HFFc6 (cell line): ENCODE measurements at regions not wholly inside any gene's neighbourhood (a gene's known extent, or its start where the extent isn't known, plus 50 kb on each side); places are given as distances from the start of the nearest gene placed in this dataset.
"Not testable (repeated sequence)": the region's sequence is repeated elsewhere in the genome, so short reads cannot be mapped to it uniquely, and the experiment has no call there.

Experiments used
- DNase-seq: peaks from one replicate; pipeline ENCODE4 v3.0.0-alpha.2; 2018
- H3K27ac Mint-ChIP-seq: 2 replicates; pipeline ENCODE4 v1.8.0; 2020; ENCODE audit warnings: mild to moderate bottlenecking, mixed read lengths
- H3K27me3 Mint-ChIP-seq: 2 replicates; pipeline ENCODE4 v1.8.0; 2021; ENCODE audit warnings: mild to moderate bottlenecking, moderate library complexity, mixed read lengths; ENCODE audit not compliant: insufficient read depth
- H3K36me3 Mint-ChIP-seq: 2 replicates; pipeline ENCODE4 v1.8.0; 2021; ENCODE audit warnings: low read depth, mixed read lengths
- H3K4me1 Mint-ChIP-seq: 2 replicates; pipeline ENCODE4 v1.8.0; 2020; ENCODE audit warnings: low read depth, mixed read lengths
- H3K4me3 Mint-ChIP-seq: 2 replicates; pipeline ENCODE4 v1.8.0; 2020; ENCODE audit warnings: mild to moderate bottlenecking, moderate library complexity, mixed read lengths
- H3K9me3 Mint-ChIP-seq: 2 replicates; pipeline ENCODE4 v1.8.0; 2020; ENCODE audit warnings: mild to moderate bottlenecking, mixed read lengths
- CTCF ChIP-seq: fragments of 200-600 bp; sonication (generic); IDR thresholded peaks from 2 replicates; pipeline ENCODE4 v1.5.0; 2021; ENCODE audit warnings: antibody characterized with exemption, mild to moderate bottlenecking

DNA sequence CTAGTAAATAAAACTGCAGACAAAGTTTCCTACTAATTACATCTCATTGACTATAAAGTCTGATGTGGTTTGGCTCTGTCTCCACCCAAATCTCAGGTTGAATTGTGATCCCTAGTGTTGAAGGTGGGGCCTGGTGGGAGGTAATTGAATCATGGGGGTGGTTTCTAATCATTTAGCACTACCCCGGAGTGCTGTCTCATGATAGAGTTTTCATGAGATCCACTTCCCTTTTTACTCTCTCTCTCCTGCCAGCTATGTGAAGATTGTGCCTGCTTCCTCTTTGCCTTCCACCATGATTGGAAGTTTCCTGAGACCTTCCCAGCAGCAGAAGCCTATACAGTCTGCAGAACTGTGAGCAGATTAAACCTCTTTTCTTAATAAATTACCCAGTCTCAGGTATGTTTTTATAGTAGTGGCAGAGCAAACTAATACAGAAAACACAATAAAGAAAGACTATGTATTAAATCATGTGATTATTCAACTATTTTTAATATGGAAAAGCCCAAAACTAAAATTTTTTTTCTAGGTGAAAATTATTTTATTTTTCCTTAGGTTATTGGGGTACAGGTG lies 232.1 kb downstream of the FZD1 start:
- Mint-ChIP-seq H3K27ac (no peak overlapping the region), H3K36me3 (no peaks in the 10 kb centered on the region), H3K4me3 (no peak overlapping the region), H3K9me3 (no peaks in the 10 kb centered on the region; the same call in 1 of the 2 replicates), H3K27me3 (peaks cover 1% of the 10 kb centered on the region; the same call in 1 of the 2 replicates), H3K4me1 (no peaks in the 10 kb centered on the region)
- no peak for TF ChIP-seq CTCF
- no peak for DNase-seq

- H3K4me3 Mint-ChIP-seq, H3K4me1 Mint-ChIP-seq, H3K27me3 Mint-ChIP-seq, H3K27ac Mint-ChIP-seq, DNase-seq, H3K9me3 Mint-ChIP-seq, H3K36me3 Mint-ChIP-seq: not testable (repeated sequence)
Observed at GRCh38 chr7:91497277-91497676, 233.0 kb downstream of the FZD1 start.

- no peak overlapping the region for H3K27ac Mint-ChIP-seq
- no peaks in the 10 kb centered on the region for H3K36me3 Mint-ChIP-seq
- H3K4me1 Mint-ChIP-seq, result no peaks in the 10 kb centered on the region
- TF ChIP-seq CTCF, result no peak
- H3K27me3 Mint-ChIP-seq, result no peaks in the 10 kb centered on the region
- DNase-seq, result no peak
- no peak overlapping the region for H3K4me3 Mint-ChIP-seq
- H3K9me3 Mint-ChIP-seq, result no peaks in the 10 kb centered on the region; the same call in 1 of the 2 replicates
Observed at GRCh38 chr7:91503934-91504555, 239.8 kb downstream of the FZD1 start.

DNA sequence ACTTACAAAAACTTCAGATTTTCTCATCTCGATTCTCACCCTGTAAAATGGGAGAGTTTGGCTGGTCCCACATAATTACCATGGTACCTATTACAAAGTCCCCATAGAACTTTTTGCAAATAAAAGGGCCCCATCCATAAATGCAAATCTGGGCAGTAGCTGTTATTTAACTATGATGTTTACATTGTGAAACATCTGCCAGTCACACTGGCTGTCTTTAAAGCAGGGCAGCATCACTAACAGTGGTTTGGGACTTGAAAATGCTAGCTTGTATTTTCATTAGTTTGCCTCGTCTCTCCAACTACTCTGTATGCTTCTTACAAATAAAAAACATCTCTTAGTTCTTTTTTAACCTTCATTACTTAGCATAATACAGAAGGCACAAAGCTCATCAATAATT lies 240.7 kb downstream of the FZD1 start:
- Mint-ChIP-seq H3K9me3 (no peaks in the 10 kb centered on the region; the same call in 1 of the 2 replicates), H3K4me3 (no peak overlapping the region), H3K27ac (no peak overlapping the region), H3K27me3 (no peaks in the 10 kb centered on the region), H3K4me1 (no peaks in the 10 kb centered on the region), H3K36me3 (no peaks in the 10 kb centered on the region)
- no peak for TF ChIP-seq CTCF
- DNase-seq, result no peak

DNA sequence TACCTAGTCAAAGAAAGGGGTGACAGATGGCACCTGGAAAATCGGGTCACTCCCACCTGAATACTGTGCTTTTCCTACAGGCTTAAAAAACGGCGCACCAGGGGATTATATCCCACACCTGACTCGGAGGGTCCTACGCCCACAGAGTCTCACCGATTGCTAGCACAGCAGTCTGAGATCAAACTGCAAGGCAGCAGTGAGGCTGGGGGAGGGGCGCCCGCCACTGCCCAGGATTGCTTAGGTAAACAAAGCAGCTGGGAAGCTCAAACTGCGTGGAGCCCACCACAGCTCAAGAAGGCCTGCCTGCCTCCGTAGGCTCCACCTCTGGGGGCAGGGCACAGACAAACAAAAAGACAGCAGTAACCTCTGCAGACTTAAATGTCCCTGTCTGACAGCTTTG lies 242.7 kb downstream of the FZD1 start:
- H3K4me1 Mint-ChIP-seq, H3K27me3 Mint-ChIP-seq, H3K36me3 Mint-ChIP-seq: not testable (repeated sequence)

DNA sequence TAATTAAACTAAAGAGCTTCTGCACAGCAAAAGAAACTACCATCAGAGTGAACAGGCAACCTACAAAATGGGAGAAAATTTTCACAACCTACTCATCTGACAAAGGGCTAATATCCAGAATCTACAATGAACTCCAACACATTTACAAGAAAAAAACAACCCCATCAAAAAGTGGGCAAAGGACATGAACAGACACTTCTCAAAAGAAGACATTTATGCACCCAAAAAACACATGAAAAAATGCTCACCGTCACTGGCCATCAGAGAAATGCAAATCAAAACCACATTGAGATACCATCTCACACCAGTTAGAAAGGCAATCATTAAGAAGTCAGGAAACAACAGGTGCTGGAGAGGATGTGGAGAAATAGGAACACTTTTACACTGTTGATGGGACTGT lies 247.6 kb downstream of the FZD1 start:
- H3K4me3 Mint-ChIP-seq, H3K4me1 Mint-ChIP-seq: not testable (repeated sequence)

More for the DNA sequence above, 242.7 kb downstream of the FZD1 start:
- DNase-seq, H3K4me3 Mint-ChIP-seq, H3K27ac Mint-ChIP-seq, H3K9me3 Mint-ChIP-seq: not testable (repeated sequence)

DNA sequence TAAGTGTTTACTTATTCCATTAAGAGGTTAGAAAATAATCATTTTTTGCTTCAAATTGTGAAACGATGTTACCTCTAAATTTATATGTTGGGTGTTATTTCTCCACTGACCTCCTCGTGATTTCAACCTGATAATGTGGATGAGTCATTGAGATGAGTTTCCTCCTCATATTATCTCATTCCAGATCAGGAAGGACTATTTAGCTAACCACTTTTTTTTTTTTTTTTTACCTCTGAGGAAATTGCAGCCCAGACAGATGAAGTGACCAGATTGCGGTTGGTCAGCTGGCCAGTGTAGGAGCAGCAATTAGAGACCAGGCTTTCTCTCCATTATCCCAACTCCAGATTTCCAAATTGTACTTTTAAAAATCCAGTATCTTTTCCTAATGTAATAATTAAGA lies 248.7 kb downstream of the FZD1 start:
- TF ChIP-seq CTCF, result no peak
- Mint-ChIP-seq H3K27ac (no peak overlapping the region), H3K4me1 (no peaks in the 10 kb centered on the region), H3K36me3 (no peaks in the 10 kb centered on the region), H3K27me3 (peaks cover 4% of the 10 kb centered on the region; the same call in 1 of the 2 replicates), H3K4me3 (no peak overlapping the region), H3K9me3 (no peaks in the 10 kb centered on the region; the same call in 1 of the 2 replicates)
- no peak for DNase-seq

More for the DNA sequence above, 247.6 kb downstream of the FZD1 start:
- not testable (repeated sequence) for H3K36me3 Mint-ChIP-seq, H3K9me3 Mint-ChIP-seq, H3K27ac Mint-ChIP-seq, DNase-seq, H3K27me3 Mint-ChIP-seq
